ENCODE measurements at regions not wholly inside any gene's neighbourhood (a gene's known extent, or its start where the extent isn't known, plus 50 kb on each side); places are given as distances from the start of the nearest gene placed in this dataset.

GRCh38 chr10:62323751-62324150, 50.4 kb upstream of the ZNF365 start:
- TF ChIP-seq CTCF (IDR thresholded peaks at IDR 0.05), result no peak
- H3K27me3 Mint-ChIP-seq, result peaks cover 18% of the 10 kb centered on the region
- Histone ChIP-seq H3K9me3 (ENCODE audit: control insufficient read depth in 1 of 2, insufficient read depth in 1 of 2, low read length in 2 of 2) (no peaks in the 10 kb centered on the region), H3K4me1 (ENCODE audit: insufficient read depth, low read length) (no peaks in the 10 kb centered on the region), H3K36me3 (ENCODE audit: insufficient read depth, low read length) (no peaks in the 10 kb centered on the region), H3K27me3 (ENCODE audit: control insufficient read depth in 1 of 2, insufficient read depth in 2 of 2, low read length in 2 of 2) (no peaks in the 10 kb centered on the region), H3K27ac (ENCODE audit: low read depth in 1 of 2, low read length in 2 of 2) (no peak overlapping the region), H3K4me3 (ENCODE audit: low read length) (no peak overlapping the region)
- H3K4me1 Mint-ChIP-seq (ENCODE audit: low read depth), result no peaks in the 10 kb centered on the region
- DNase-seq, result no peak
- intact Hi-C loops (cut with DNase I, micrococcal nuclease), result no loop called here
- ATAC-seq (ENCODE audit: poor library complexity), result no peak
- ChIA-PET CTCF (no interaction called here), POLR2A (interaction anchor here (0.6 kb wide), 1 partner anchor 493 kb away, joined by 3 read pairs; no protein-coding TSS in a partner anchor)
- no peak overlapping the region for H3K4me3 Mint-ChIP-seq
- no peak overlapping the region for H3K27ac Mint-ChIP-seq
- H3K9me3 Mint-ChIP-seq, result no peaks in the 10 kb centered on the region
- H3K36me3 Mint-ChIP-seq (ENCODE audit: low read depth), result no peaks in the 10 kb centered on the region
